ENCODE measurements at regions not wholly inside any gene's neighbourhood (a gene's known extent, or its start where the extent isn't known, plus 50 kb on each side); places are given as distances from the start of the nearest gene placed in this dataset.

DNA sequence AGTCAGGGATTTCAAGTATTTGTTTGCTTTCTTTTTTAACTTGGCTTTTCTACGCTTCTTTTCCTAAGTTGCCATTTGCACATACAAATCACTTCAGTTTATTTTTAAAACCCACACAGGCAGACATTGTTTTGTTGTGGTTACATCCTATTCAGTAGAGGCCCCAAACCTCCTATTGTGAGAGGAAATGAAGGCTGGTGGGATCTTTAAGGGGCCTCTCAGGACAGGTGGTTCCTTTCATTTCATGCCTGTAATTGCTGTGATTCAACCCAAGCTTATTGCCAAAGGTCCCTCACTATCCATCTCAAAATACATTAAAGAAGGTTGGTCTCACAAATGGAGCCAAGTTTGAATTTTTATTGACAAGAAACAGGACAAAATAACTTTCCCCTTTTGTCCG is 257.1 kb downstream of the ADAMTS20 start:
- no peak for DNase-seq (ENCODE audit: low read depth in 2 of 3, low spot score in 2 of 3)

- no peak for DNase-seq (ENCODE audit: low read depth in 2 of 3, low spot score in 2 of 3)
Observed at GRCh38 chr12:43294147-43294546, 257.9 kb downstream of the ADAMTS20 start.

GRCh38 chr12:43293396-43293795 is 258.6 kb downstream of the ADAMTS20 start:
- no peak for DNase-seq (ENCODE audit: low read depth in 2 of 3, low spot score in 2 of 3)

GRCh38 chr12:43292699-43293098 is 259.3 kb downstream of the ADAMTS20 start:
- peak in 1 of 3 donors; percentile 26 for DNase-seq (ENCODE audit: low read depth in 2 of 3, low spot score in 2 of 3)

- no peak for DNase-seq (ENCODE audit: low read depth in 2 of 3, low spot score in 2 of 3)
Observed at GRCh38 chr12:43291516-43291915, 260.5 kb downstream of the ADAMTS20 start.

GRCh38 chr12:43290836-43291235 is 261.2 kb downstream of the ADAMTS20 start:
- DNase-seq (ENCODE audit: low read depth in 2 of 3, low spot score in 2 of 3) = no peak

GRCh38 chr12:43289426-43289801 is 262.6 kb downstream of the ADAMTS20 start:
- DNase-seq (ENCODE audit: low read depth in 2 of 3, low spot score in 2 of 3) = no peak

DNA sequence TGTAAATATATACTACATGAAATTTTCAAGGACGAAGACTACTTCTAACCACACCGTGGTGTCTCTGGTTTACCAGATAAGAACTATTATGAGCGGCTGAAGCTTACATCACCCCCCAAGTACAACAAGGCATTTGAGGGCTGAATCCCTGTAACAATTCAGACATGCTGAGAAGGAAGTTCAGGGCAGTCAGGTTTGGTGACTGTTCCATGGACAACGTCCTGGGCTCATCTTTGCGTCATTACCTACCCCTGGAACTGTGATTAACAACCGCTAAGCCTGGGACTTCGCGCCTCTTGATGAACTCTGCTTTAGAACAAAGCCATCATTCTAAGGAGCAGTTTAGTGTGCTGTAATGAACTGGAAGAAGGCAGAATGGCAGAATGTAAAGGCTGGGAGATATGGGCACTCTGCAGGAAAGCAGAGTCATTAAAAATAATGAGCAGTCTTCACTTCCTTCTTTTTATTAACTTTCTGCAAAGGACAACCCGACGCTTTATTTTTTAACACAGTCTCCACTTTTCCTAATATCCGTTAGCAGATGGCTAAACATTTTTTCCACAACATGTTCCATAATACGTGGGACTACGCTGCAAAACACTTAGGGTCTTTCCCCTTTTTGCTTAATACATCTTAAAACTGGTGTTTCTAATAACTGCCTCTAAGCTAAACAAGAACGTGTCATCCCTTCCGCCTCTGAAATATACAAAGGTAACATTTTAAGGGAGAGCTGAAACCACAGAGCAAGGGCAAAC is 263.2 kb downstream of the ADAMTS20 start:
- no peak for DNase-seq (ENCODE audit: low read depth in 2 of 3, low spot score in 2 of 3)

DNA sequence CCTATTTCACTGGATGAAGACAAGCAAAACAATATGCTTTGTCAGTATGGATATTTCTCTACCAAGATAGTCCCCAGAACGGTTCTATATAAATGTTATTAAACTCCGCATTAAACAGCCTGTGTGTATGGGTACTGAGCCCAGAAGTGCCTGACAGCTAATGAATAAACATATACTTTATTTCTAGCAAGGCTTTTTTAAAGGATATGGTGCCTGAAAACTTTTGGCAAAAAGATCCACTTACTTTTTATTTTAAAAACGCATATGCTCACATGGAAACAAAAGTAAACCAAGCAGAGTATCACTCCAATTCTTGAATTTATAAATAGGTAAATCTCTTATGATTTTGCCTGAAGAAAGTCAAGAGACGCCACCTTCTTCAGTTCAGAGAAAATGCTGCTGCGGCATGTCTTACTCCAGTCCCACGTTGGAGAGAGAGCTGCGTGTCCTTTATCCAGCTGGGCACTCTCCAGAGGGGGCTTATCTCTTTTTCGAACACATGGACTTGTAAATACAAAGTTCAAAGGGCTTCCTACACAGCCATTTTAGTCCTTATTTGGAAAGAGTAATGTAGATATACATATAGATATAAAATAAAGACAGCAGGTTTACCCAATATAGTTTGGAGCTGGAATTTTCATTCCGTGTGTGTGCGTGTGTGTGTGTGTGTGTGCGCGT is 264.2 kb downstream of the ADAMTS20 start:
- DNase-seq (ENCODE audit: low read depth in 2 of 3, low spot score in 2 of 3) = no peak

DNA sequence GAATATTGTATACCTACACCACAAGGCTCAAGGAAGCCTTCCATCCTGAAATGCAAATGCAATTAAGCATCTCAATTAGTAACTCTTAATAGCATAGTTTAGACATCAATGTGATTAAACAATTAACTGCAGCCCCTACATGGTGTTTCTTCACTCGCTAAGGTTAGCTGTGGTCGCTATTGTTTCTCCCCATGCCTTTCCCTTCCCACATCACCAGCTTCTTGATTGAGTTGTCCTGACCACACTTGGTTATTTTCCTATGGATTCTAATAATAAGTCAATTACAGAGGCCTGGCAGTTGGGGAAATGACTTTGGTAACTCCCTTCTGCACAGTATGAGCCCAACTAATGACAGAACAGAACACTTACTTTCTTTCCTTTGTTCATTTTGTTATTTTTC is 265.0 kb downstream of the ADAMTS20 start:
- no peak for DNase-seq (ENCODE audit: low read depth in 2 of 3, low spot score in 2 of 3)

DNA sequence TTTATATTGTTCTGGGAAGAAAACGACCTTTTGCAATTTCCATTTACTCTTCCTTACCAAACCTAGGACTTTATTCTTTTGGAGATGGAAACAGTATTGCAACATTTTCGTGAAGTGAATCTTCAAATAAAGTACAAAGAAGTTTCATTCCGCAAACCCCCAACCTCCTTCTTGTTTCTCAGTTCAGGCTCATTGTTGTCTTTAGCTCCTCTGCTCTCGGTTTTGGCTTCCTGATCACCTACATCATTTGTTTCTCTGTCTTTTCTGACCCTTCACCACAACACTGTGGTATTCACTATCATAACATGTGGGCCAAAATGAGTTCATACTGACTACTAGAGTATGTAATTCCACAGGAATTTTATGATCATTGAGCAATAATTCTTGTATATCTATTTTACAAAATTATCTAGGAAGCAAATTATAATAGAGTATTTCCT is 266.8 kb downstream of the ADAMTS20 start:
- DNase-seq (ENCODE audit: low read depth in 2 of 3, low spot score in 2 of 3) = no peak

DNA sequence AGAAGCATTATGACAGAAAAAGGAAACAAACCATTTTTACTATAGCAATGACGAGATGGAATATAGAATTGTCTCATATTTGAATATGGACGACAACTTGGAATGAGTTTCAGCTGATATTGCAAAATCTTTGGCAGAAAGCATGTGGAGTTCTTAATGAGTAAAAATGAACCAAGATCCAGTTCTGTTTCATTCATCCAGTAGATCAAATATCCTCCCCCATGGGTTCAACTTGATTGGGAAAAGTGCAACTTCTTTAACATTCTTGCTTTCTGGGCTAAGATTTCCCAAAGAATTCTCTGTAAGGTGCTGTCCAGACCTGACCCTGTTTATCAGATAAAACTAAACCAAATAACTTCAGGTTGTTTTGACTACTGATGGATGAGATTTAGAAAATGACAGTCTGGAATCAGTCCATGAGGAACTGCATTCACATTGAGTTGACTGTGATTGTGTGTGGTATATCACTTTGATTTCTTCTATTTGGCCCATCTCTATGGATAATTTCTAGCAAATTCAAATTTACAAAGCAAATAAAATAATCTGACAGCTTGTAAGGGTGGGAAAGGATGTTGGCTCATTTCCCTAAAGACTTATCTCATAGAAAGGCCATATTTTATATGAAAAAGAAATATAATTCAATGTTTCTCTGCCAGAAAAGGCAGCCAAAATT is 267.4 kb downstream of the ADAMTS20 start:
- DNase-seq (ENCODE audit: low read depth in 2 of 3, low spot score in 2 of 3) = no peak

DNA sequence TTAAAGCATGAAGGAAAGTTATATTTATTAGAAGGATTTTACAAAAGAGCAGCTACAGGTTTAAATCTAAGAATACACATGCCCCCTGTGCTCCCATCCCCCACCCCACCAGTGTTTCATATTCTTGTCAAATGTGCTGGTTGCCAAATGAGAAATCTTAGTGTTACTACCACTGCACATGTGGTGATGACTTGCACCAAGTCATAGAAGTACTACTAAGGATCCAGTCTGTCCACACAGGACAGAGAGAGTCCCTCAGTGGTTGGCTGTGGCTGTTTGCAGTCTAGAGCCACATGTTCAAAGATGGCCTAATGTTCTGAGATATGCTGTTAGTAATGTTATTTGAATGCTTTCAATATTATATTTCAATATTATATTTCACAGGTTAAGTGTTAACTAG is 268.8 kb downstream of the ADAMTS20 start:
- DNase-seq (ENCODE audit: low read depth in 2 of 3, low spot score in 2 of 3) = no peak

DNA sequence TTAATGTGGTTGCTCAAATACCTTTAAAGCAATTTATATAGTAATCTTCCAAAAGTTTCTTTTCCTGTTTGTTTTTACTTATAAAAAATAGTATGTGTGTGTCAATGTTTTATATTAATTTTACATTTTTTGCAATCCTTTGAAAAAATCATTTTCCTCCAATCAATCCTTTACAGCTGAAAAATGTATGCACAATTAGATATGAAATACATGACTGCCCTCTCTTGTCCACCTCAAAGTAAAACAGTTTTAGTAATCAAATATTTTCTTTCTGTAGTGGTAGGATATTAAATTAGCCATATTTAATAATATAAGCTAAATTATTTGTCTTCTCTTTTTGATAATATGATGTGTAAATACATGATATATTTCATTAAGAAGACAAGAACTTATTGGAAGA is 269.9 kb downstream of the ADAMTS20 start:
- DNase-seq (ENCODE audit: low read depth in 2 of 3, low spot score in 2 of 3) = peak in 1 of 3 donors; percentile 32

DNA sequence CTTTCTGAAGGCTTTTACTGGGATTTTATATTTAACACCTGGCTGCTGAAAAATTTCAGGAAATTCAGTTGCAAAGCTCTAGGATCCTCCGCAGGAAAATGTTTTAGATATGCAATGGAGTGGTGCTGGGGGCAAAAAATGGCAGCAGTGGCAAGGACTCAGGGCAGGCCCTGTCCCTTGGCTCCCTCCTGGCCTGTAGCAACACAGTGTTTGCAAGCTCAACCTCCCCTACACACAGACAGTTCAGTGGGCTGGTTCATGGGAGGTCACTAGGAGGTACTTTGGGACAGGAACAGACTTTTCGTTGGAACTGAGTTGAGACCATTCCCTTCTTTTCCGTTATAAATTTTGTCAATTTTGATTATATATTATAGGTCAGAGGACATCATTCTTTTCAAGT is 270.4 kb downstream of the ADAMTS20 start:
- no peak for DNase-seq (ENCODE audit: low read depth in 2 of 3, low spot score in 2 of 3)

DNA sequence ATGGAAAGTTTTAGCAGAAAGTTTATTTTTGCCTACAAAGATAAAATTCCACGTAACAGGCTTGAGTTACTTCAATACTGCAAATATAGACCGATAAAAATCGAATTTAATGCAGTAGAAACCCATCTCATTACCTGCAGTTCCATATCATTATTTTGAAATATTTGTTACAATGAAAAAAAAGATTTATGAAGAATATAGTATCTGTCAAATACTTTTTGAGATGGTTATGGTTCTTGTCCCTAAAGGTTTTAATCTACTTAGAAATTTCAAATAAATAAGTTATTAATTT is 273.5 kb downstream of the ADAMTS20 start:
- DNase-seq (ENCODE audit: low read depth in 2 of 3, low spot score in 2 of 3) = no peak

DNA sequence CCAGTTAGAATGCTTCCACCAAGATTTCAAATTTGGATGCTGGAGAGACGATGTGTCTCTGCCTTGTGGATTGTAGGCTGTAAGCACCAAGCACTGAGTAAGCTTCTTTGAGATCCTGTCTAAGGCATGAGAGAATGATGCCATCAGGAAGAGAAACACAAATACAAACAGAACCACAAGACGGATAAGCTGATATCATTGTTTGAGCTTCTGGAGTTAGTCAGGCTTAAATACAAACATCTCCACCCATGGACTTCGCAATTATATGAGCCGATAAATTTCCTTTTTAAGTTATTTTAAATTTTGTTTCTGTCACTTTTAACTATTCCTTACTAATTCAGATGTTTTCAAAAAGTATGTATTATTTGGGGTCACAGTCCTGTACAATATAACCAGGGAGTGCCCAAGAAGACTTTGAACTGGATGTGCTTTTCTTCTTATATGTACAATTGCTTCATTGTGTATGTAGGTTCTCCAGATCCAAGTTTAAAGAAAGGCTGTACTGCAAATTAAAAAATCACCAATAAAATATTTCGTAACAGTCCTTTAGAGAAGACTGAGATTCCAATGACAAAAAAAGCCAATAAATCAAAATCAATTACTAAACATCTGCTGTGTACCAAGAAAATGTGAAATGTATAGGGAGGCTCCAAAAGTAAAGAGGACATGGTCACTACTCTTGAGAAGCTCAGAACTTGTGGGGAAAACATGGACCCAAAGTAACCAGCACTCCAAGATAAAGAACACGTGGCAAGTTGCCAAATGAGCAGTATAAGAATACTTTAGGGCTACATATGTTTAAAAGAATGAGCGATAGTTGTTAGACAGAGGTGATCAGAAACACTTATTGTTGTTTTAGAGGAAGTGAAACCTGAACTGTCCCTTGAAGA is 274.1 kb downstream of the ADAMTS20 start:
- DNase-seq (ENCODE audit: low read depth in 2 of 3, low spot score in 2 of 3) = no peak

DNA sequence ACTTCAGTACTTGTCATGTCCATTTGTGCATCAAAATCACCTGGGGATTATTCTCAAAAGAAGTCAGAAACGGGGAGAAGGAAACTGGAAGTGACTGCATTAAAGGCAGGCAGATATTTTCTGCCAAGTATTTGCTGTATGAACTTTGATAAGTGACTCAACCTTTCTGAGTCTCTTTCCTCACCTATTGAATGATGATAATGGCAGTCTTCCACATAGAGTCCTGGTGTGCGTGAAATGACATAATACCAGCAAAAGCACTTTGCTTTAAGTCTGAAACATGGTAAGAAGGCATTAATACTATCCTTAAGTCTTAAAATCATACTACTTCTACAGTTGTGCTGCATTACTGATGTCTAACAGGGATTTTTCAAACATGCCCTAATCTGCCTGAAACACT is 278.5 kb downstream of the ADAMTS20 start:
- no peak for DNase-seq (ENCODE audit: low read depth in 2 of 3, low spot score in 2 of 3)

DNA sequence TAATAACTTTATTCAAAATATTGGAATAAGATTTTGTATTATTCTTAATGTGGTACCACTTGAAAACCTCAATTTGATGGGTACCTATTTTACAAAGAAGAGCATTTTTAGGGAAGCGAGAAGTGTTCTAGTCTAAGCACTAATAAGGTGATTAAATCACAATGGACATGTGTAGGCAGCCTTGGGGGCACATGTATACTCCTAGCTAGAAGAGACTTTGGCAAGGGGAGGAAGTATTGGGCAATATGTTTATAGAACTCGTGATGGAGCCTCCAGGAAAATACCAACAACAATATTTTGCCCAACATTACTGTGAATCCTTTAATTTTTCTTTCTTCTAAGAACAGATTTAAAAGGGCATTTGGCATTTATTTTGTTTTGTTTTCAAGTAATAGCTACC is 280.3 kb downstream of the ADAMTS20 start:
- no peak for DNase-seq (ENCODE audit: low read depth in 2 of 3, low spot score in 2 of 3)

GRCh38 chr12:43267818-43268217 is 284.2 kb downstream of the ADAMTS20 start:
- no peak for DNase-seq (ENCODE audit: low read depth in 2 of 3, low spot score in 2 of 3)

- no peak for DNase-seq (ENCODE audit: low read depth in 2 of 3, low spot score in 2 of 3)
Observed at GRCh38 chr12:43261701-43262100, 290.3 kb downstream of the ADAMTS20 start.
